ENCODE measurements at regions not wholly inside any gene's neighbourhood (a gene's known extent, or its start where the extent isn't known, plus 50 kb on each side); places are given as distances from the start of the nearest gene placed in this dataset.

DNA sequence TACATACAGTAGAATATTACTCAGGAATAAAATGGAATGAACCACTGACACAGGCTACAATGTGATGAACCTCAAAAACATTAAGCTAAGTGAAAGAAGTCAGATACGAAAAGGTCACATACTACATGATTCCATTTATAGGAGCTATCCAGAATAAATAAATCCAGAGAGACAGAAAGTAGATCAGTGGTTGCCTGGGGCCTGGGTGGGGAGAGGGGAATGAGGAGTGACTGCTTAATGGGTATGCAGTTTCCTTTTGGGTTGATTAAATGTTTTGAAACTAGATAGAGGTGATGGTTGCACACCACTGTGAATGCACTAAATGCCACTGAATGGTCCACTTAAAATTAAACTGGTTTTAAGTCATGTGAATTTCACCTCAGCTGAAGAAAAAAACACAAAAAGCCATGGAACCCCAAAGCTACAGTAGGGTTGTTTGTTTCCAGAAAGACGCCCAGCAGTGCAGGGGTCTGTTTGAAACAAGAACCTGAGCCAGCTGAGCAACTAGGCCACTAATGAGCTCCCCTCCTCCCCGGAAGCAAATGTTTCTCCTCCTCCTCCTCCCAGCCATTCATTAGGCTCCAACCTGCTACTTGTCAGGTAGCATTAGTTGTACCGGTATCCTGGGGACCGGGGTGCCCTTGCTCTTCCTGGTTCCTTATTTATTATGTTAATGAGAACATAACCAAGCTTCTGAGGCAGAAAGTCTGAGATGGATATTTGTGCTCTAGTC, 168.4 kb downstream of the EVX1 start:
- TF ChIP-seq, protein P1, sequence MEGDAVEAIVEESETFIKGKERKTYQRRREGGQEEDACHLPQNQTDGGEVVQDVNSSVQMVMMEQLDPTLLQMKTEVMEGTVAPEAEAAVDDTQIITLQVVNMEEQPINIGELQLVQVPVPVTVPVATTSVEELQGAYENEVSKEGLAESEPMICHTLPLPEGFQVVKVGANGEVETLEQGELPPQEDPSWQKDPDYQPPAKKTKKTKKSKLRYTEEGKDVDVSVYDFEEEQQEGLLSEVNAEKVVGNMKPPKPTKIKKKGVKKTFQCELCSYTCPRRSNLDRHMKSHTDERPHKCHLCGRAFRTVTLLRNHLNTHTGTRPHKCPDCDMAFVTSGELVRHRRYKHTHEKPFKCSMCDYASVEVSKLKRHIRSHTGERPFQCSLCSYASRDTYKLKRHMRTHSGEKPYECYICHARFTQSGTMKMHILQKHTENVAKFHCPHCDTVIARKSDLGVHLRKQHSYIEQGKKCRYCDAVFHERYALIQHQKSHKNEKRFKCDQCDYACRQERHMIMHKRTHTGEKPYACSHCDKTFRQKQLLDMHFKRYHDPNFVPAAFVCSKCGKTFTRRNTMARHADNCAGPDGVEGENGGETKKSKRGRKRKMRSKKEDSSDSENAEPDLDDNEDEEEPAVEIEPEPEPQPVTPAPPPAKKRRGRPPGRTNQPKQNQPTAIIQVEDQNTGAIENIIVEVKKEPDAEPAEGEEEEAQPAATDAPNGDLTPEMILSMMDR (IDR thresholded peaks at IDR 0.05) = no peak
- TF ChIP-seq POLR2A (IDR thresholded peaks at IDR 0.05) = no peak
